ENCODE measurements at regions not wholly inside any gene's neighbourhood (a gene's known extent, or its start where the extent isn't known, plus 50 kb on each side); places are given as distances from the start of the nearest gene placed in this dataset.

DNA sequence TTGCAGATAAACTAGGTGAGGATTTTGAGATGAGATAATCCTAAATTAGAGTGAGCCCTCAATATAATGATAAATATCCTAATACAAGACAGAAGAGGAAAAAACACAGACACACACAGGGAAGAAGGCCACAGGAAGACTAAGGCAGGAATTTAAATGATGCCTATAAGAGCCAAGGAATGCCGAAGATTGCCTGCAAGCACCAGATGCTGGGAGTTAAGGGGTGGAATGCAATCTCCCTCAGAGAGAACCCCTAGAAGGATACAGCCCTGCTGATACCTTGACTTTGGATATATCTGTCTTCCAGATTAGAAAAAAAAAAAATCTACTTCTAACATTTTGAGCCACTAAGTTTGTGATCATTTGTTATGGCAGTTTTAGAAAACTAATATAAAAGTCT lies 299.7 kb upstream of the PRMT6 start:
- Histone ChIP-seq H3K27me3 (replicated peaks; ENCODE audit: insufficient read depth) (no peaks in the 10 kb centered on the region), H3K4me1 (ENCODE audit: control insufficient read depth in 1 of 2, low read depth in 2 of 2) (no peaks in the 10 kb centered on the region), H3K9me3 (no peaks in the 10 kb centered on the region), H3K4me3 (no peak overlapping the region), H3K27ac (no peak overlapping the region), H3K36me3 (no peaks in the 10 kb centered on the region)
- ATAC-seq (ENCODE audit: insufficient number of reproducible peaks, low FRiP score, low read depth) (no peak), DNase-seq (ENCODE audit: low spot score) (no peak)
- TF ChIP-seq CTCF (IDR thresholded peaks at IDR 0.05), result no peak

- Histone ChIP-seq H3K9me3 (no peaks in the 10 kb centered on the region), H3K36me3 (no peaks in the 10 kb centered on the region), H3K27ac (no peak overlapping the region), H3K27me3 (replicated peaks; ENCODE audit: insufficient read depth) (no peaks in the 10 kb centered on the region), H3K4me1 (ENCODE audit: control insufficient read depth in 1 of 2, low read depth in 2 of 2) (no peaks in the 10 kb centered on the region), H3K4me3 (no peak overlapping the region)
- no peak for TF ChIP-seq CTCF (IDR thresholded peaks at IDR 0.05)
- ATAC-seq (ENCODE audit: insufficient number of reproducible peaks, low FRiP score, low read depth), result no peak
- no peak for DNase-seq (ENCODE audit: low spot score)
Observed at GRCh38 chr1:106768077-106768476, 288.4 kb upstream of the PRMT6 start.

GRCh38 chr1:106768501-106768900 lies 288.0 kb upstream of the PRMT6 start:
- no peak for TF ChIP-seq CTCF (IDR thresholded peaks at IDR 0.05)
- Histone ChIP-seq H3K4me1 (ENCODE audit: control insufficient read depth in 1 of 2, low read depth in 2 of 2) (no peaks in the 10 kb centered on the region), H3K36me3 (no peaks in the 10 kb centered on the region), H3K27me3 (replicated peaks; ENCODE audit: insufficient read depth) (no peaks in the 10 kb centered on the region), H3K9me3 (no peaks in the 10 kb centered on the region), H3K4me3 (no peak overlapping the region), H3K27ac (no peak overlapping the region)
- DNase-seq (ENCODE audit: low spot score) (no peak), ATAC-seq (ENCODE audit: insufficient number of reproducible peaks, low FRiP score, low read depth) (no peak)

GRCh38 chr1:106773206-106773605 lies 283.3 kb upstream of the PRMT6 start:
- Histone ChIP-seq H3K4me1 (ENCODE audit: control insufficient read depth in 1 of 2, low read depth in 2 of 2) (no peaks in the 10 kb centered on the region), H3K36me3 (no peaks in the 10 kb centered on the region), H3K27me3 (replicated peaks; ENCODE audit: insufficient read depth) (no peaks in the 10 kb centered on the region), H3K27ac (no peak overlapping the region), H3K4me3 (no peak overlapping the region), H3K9me3 (peaks cover 10% of the 10 kb centered on the region)
- DNase-seq (ENCODE audit: low spot score), result no peak
- no peak for TF ChIP-seq CTCF (IDR thresholded peaks at IDR 0.05)
- ATAC-seq (ENCODE audit: insufficient number of reproducible peaks, low FRiP score, low read depth), result no peak

- H3K4me3 ChIP-seq, result no peak overlapping the region
- no peak for DNase-seq (ENCODE audit: low spot score)
- H3K36me3 ChIP-seq, result no peaks in the 10 kb centered on the region
- no peak for TF ChIP-seq CTCF (IDR thresholded peaks at IDR 0.05)
- ATAC-seq (ENCODE audit: insufficient number of reproducible peaks, low FRiP score, low read depth), result no peak
- H3K9me3 ChIP-seq, result peaks cover 1% of the 10 kb centered on the region
- no peaks in the 10 kb centered on the region for H3K27me3 ChIP-seq (replicated peaks; ENCODE audit: insufficient read depth)
- no peak overlapping the region for H3K27ac ChIP-seq
- H3K4me1 ChIP-seq (ENCODE audit: control insufficient read depth in 1 of 2, low read depth in 2 of 2), result no peaks in the 10 kb centered on the region
Observed at GRCh38 chr1:106780066-106780465, 276.4 kb upstream of the PRMT6 start.

Measured in thoracic aorta (tissue), 2 donors.